ENCODE measurements at regions not wholly inside any gene's neighbourhood (a gene's known extent, or its start where the extent isn't known, plus 50 kb on each side); places are given as distances from the start of the nearest gene placed in this dataset.
"Not testable (repeated sequence)": the region's sequence is repeated elsewhere in the genome, so short reads cannot be mapped to it uniquely, and the experiment has no call there.

GRCh38 chr14:37816743-37817295 is 221.4 kb downstream of the TTC6 start:
- intact Hi-C loops (cut with DNase I): no loop called here
- H3K9me3 ChIP-seq: no peaks in the 10 kb centered on the region
- DNase-seq: no peak
- no peak for TF ChIP-seq CTCF (IDR thresholded peaks at IDR 0.05)
- H3K36me3 ChIP-seq (ENCODE audit: insufficient read depth in 1 of 2, low read depth in 1 of 2): no peaks in the 10 kb centered on the region
- no peaks in the 10 kb centered on the region for H3K4me1 ChIP-seq
- no peak overlapping the region for H3K4me3 ChIP-seq
- H3K27me3 ChIP-seq (ENCODE audit: insufficient read depth in 3 of 3, low read length in 2 of 3): no peaks in the 10 kb centered on the region
- 66 to 74% (median 67%) methylated on average over 4 of the region's 4 CpGs for WGBS, 3 donors
- no peak overlapping the region for H3K27ac ChIP-seq
- ATAC-seq: no peak

GRCh38 chr14:37819155-37820015 is 224.0 kb downstream of the TTC6 start:
- Histone ChIP-seq H3K27ac (no peak overlapping the region), H3K4me1 (no peaks in the 10 kb centered on the region), H3K4me3 (no peak overlapping the region), H3K36me3 (ENCODE audit: insufficient read depth in 1 of 2, low read depth in 1 of 2) (no peaks in the 10 kb centered on the region), H3K27me3 (ENCODE audit: insufficient read depth in 3 of 3, low read length in 2 of 3) (no peaks in the 10 kb centered on the region), H3K9me3 (no peaks in the 10 kb centered on the region)
- WGBS, 3 donors: 47 to 50% (median 47%) methylated on average over 8 of the region's 8 CpGs
- no peak for ATAC-seq
- intact Hi-C loops (cut with DNase I): no loop called here
- DNase-seq: no peak
- no peak for TF ChIP-seq CTCF (IDR thresholded peaks at IDR 0.05)

GRCh38 chr14:37820810-37821209 is 225.4 kb downstream of the TTC6 start:
- H3K9me3 ChIP-seq; H3K27ac ChIP-seq; intact Hi-C loops (cut with DNase I); ATAC-seq; H3K27me3 ChIP-seq (ENCODE audit: insufficient read depth in 3 of 3, low read length in 2 of 3); DNase-seq; H3K4me3 ChIP-seq; H3K4me1 ChIP-seq; H3K36me3 ChIP-seq (ENCODE audit: insufficient read depth in 1 of 2, low read depth in 1 of 2): not testable (repeated sequence)

GRCh38 chr14:37824939-37825712 is 229.7 kb downstream of the TTC6 start:
- 35 to 39% (median 36%) methylated on average over 3 of the region's 3 CpGs for WGBS, 3 donors
- no peaks in the 10 kb centered on the region for H3K36me3 ChIP-seq (ENCODE audit: insufficient read depth in 1 of 2, low read depth in 1 of 2)
- DNase-seq (no peak), ATAC-seq (no peak)
- H3K27me3 ChIP-seq (ENCODE audit: insufficient read depth in 3 of 3, low read length in 2 of 3): no peaks in the 10 kb centered on the region
- intact Hi-C loops (cut with DNase I): no loop called here
- H3K27ac ChIP-seq: no peak overlapping the region
- peaks cover 6% of the 10 kb centered on the region for H3K9me3 ChIP-seq
- no peak overlapping the region for H3K4me3 ChIP-seq
- H3K4me1 ChIP-seq: no peaks in the 10 kb centered on the region
- no peak for TF ChIP-seq CTCF (IDR thresholded peaks at IDR 0.05)

GRCh38 chr14:37826869-37827268 is 231.4 kb downstream of the TTC6 start:
- DNase-seq: no peak

More at GRCh38 chr14:37826869-37827268, 231.4 kb downstream of the TTC6 start:
- Histone ChIP-seq H3K36me3 (ENCODE audit: insufficient read depth in 1 of 2, low read depth in 1 of 2) (no peaks in the 10 kb centered on the region), H3K27ac (no peak overlapping the region), H3K4me1 (no peaks in the 10 kb centered on the region), H3K4me3 (no peak overlapping the region), H3K9me3 (peaks cover 10% of the 10 kb centered on the region), H3K27me3 (ENCODE audit: insufficient read depth in 3 of 3, low read length in 2 of 3) (no peaks in the 10 kb centered on the region)
- intact Hi-C loops (cut with DNase I): no loop called here
- no peak for ATAC-seq
- WGBS, 3 donors: 29 to 36% (median 34%) methylated on average over 1 of the region's 1 CpG
- no peak for TF ChIP-seq CTCF (IDR thresholded peaks at IDR 0.05)

All from psoas muscle (tissue), 7 donors.